ENCODE measurements at regions not wholly inside any gene's neighbourhood (a gene's known extent, or its start where the extent isn't known, plus 50 kb on each side); places are given as distances from the start of the nearest gene placed in this dataset.

GRCh38 chr11:96447208-96448110 is 57.6 kb downstream of the JRKL start:
- peaks cover 18% of the 10 kb centered on the region for H3K27me3 Mint-ChIP-seq
- H3K36me3 Mint-ChIP-seq (ENCODE audit: low read depth) = no peaks in the 10 kb centered on the region
- H3K4me1 Mint-ChIP-seq (ENCODE audit: low read depth) = no peaks in the 10 kb centered on the region
- no peaks in the 10 kb centered on the region for H3K9me3 Mint-ChIP-seq
- no peak overlapping the region for H3K27ac Mint-ChIP-seq
- H3K4me3 Mint-ChIP-seq = no peak overlapping the region

GRCh38 chr11:96448225-96448624 is 58.4 kb downstream of the JRKL start:
- Mint-ChIP-seq H3K9me3 (no peaks in the 10 kb centered on the region), H3K27me3 (peaks cover 15% of the 10 kb centered on the region), H3K36me3 (ENCODE audit: low read depth) (no peaks in the 10 kb centered on the region), H3K4me1 (ENCODE audit: low read depth) (no peaks in the 10 kb centered on the region), H3K27ac (no peak overlapping the region), H3K4me3 (no peak overlapping the region)

- Mint-ChIP-seq H3K4me3 (no peak overlapping the region), H3K9me3 (no peaks in the 10 kb centered on the region), H3K27me3 (peaks cover 16% of the 10 kb centered on the region), H3K36me3 (ENCODE audit: low read depth) (no peaks in the 10 kb centered on the region), H3K4me1 (ENCODE audit: low read depth) (no peaks in the 10 kb centered on the region), H3K27ac (no peak overlapping the region)
These were observed 66.3 kb downstream of the JRKL start for GRCh38 chr11:96456111-96456510.

- Mint-ChIP-seq H3K4me3 (no peak overlapping the region), H3K36me3 (ENCODE audit: low read depth) (no peaks in the 10 kb centered on the region), H3K4me1 (ENCODE audit: low read depth) (peaks cover 4% of the 10 kb centered on the region), H3K27ac (no peak overlapping the region), H3K27me3 (peaks cover 21% of the 10 kb centered on the region), H3K9me3 (no peaks in the 10 kb centered on the region)
These were observed 69.9 kb downstream of the JRKL start for GRCh38 chr11:96459751-96460150.

GRCh38 chr11:96461871-96462270 is 72.1 kb downstream of the JRKL start:
- no peaks in the 10 kb centered on the region for H3K36me3 Mint-ChIP-seq (ENCODE audit: low read depth)
- H3K9me3 Mint-ChIP-seq = no peaks in the 10 kb centered on the region
- H3K4me3 Mint-ChIP-seq = no peak overlapping the region
- no peak overlapping the region for H3K27ac Mint-ChIP-seq
- H3K27me3 Mint-ChIP-seq = peaks cover 14% of the 10 kb centered on the region
- H3K4me1 Mint-ChIP-seq (ENCODE audit: low read depth) = peaks cover 4% of the 10 kb centered on the region

- Mint-ChIP-seq H3K4me1 (ENCODE audit: low read depth) (peaks cover 4% of the 10 kb centered on the region), H3K4me3 (no peak overlapping the region), H3K27ac (no peak overlapping the region)
These were observed 75.0 kb downstream of the JRKL start for GRCh38 chr11:96464700-96465307.

GRCh38 chr11:96465512-96465911 is 75.7 kb downstream of the JRKL start:
- H3K9me3 Mint-ChIP-seq = no peaks in the 10 kb centered on the region
- H3K4me3 Mint-ChIP-seq = no peak overlapping the region
- H3K4me1 Mint-ChIP-seq (ENCODE audit: low read depth) = peaks cover 6% of the 10 kb centered on the region
- H3K27me3 Mint-ChIP-seq = peaks cover 6% of the 10 kb centered on the region
- no peaks in the 10 kb centered on the region for H3K36me3 Mint-ChIP-seq (ENCODE audit: low read depth)
- no peak overlapping the region for H3K27ac Mint-ChIP-seq

More at GRCh38 chr11:96464700-96465307, 75.0 kb downstream of the JRKL start:
- Mint-ChIP-seq H3K9me3 (no peaks in the 10 kb centered on the region), H3K36me3 (ENCODE audit: low read depth) (no peaks in the 10 kb centered on the region), H3K27me3 (peaks cover 6% of the 10 kb centered on the region)

GRCh38 chr11:96466607-96467006 is 76.8 kb downstream of the JRKL start:
- Mint-ChIP-seq H3K27me3 (peaks cover 3% of the 10 kb centered on the region), H3K4me1 (ENCODE audit: low read depth) (peaks cover 10% of the 10 kb centered on the region), H3K27ac (no peak overlapping the region), H3K9me3 (no peaks in the 10 kb centered on the region), H3K36me3 (ENCODE audit: low read depth) (no peaks in the 10 kb centered on the region), H3K4me3 (no peak overlapping the region)

- Mint-ChIP-seq H3K4me3 (no peak overlapping the region), H3K27me3 (peaks cover 9% of the 10 kb centered on the region), H3K9me3 (peaks cover 6% of the 10 kb centered on the region), H3K27ac (no peak overlapping the region), H3K4me1 (ENCODE audit: low read depth) (peaks cover 6% of the 10 kb centered on the region), H3K36me3 (ENCODE audit: low read depth) (no peaks in the 10 kb centered on the region)
These were observed 80.0 kb downstream of the JRKL start for GRCh38 chr11:96469776-96470175.

- peaks cover 15% of the 10 kb centered on the region for H3K27me3 Mint-ChIP-seq
- H3K9me3 Mint-ChIP-seq = peaks cover 13% of the 10 kb centered on the region
- no peaks in the 10 kb centered on the region for H3K36me3 Mint-ChIP-seq (ENCODE audit: low read depth)
- no peak overlapping the region for H3K4me3 Mint-ChIP-seq
- H3K4me1 Mint-ChIP-seq (ENCODE audit: low read depth) = peaks cover 6% of the 10 kb centered on the region
- H3K27ac Mint-ChIP-seq = no peak overlapping the region
These were observed 80.7 kb downstream of the JRKL start for GRCh38 chr11:96470521-96470920.

- no peak overlapping the region for H3K4me3 Mint-ChIP-seq
- H3K36me3 Mint-ChIP-seq (ENCODE audit: low read depth) = no peaks in the 10 kb centered on the region
- H3K4me1 Mint-ChIP-seq (ENCODE audit: low read depth) = peaks cover 6% of the 10 kb centered on the region
- peaks cover 20% of the 10 kb centered on the region for H3K9me3 Mint-ChIP-seq
- no peak overlapping the region for H3K27ac Mint-ChIP-seq
- H3K27me3 Mint-ChIP-seq = peaks cover 19% of the 10 kb centered on the region
These were observed 82.3 kb downstream of the JRKL start for GRCh38 chr11:96472085-96472484.

GRCh38 chr11:96474263-96474662 is 84.5 kb downstream of the JRKL start:
- no peaks in the 10 kb centered on the region for H3K36me3 Mint-ChIP-seq (ENCODE audit: low read depth)
- peaks cover 20% of the 10 kb centered on the region for H3K9me3 Mint-ChIP-seq
- peaks cover 22% of the 10 kb centered on the region for H3K27me3 Mint-ChIP-seq
- no peak overlapping the region for H3K4me3 Mint-ChIP-seq
- peaks cover 6% of the 10 kb centered on the region for H3K4me1 Mint-ChIP-seq (ENCODE audit: low read depth)
- H3K27ac Mint-ChIP-seq = no peak overlapping the region

GRCh38 chr11:96481204-96481603 is 91.4 kb downstream of the JRKL start:
- H3K9me3 Mint-ChIP-seq = peaks cover 2% of the 10 kb centered on the region
- no peak overlapping the region for H3K4me3 Mint-ChIP-seq
- no peaks in the 10 kb centered on the region for H3K36me3 Mint-ChIP-seq (ENCODE audit: low read depth)
- H3K27me3 Mint-ChIP-seq = peaks cover 23% of the 10 kb centered on the region
- no peak overlapping the region for H3K27ac Mint-ChIP-seq
- H3K4me1 Mint-ChIP-seq (ENCODE audit: low read depth) = no peaks in the 10 kb centered on the region

GRCh38 chr11:96481771-96482170 is 92.0 kb downstream of the JRKL start:
- Mint-ChIP-seq H3K36me3 (ENCODE audit: low read depth) (no peaks in the 10 kb centered on the region), H3K9me3 (no peaks in the 10 kb centered on the region), H3K27me3 (peaks cover 23% of the 10 kb centered on the region), H3K4me3 (no peak overlapping the region), H3K27ac (no peak overlapping the region), H3K4me1 (ENCODE audit: low read depth) (no peaks in the 10 kb centered on the region)

- Mint-ChIP-seq H3K36me3 (ENCODE audit: low read depth) (no peaks in the 10 kb centered on the region), H3K9me3 (no peaks in the 10 kb centered on the region)
These were observed 92.4 kb downstream of the JRKL start for GRCh38 chr11:96482193-96482592.

More at GRCh38 chr11:96482193-96482592, 92.4 kb downstream of the JRKL start:
- Mint-ChIP-seq H3K4me1 (ENCODE audit: low read depth) (no peaks in the 10 kb centered on the region), H3K27ac (no peak overlapping the region), H3K27me3 (peaks cover 23% of the 10 kb centered on the region), H3K4me3 (no peak overlapping the region)
